ENCODE measurements at regions not wholly inside any gene's neighbourhood (a gene's known extent, or its start where the extent isn't known, plus 50 kb on each side); places are given as distances from the start of the nearest gene placed in this dataset.

GRCh38 chr1:69321311-69321710 lies 246.4 kb upstream of the LRRC7 start:
- no peak for DNase-seq
- Histone ChIP-seq H3K4me1 (no peaks in the 10 kb centered on the region), H3K27ac (no peak overlapping the region), H3K27me3 (no peaks in the 10 kb centered on the region), H3K9me3 (no peaks in the 10 kb centered on the region), H3K36me3 (no peaks in the 10 kb centered on the region), H3K4me3 (no peak overlapping the region)
- no peak for TF ChIP-seq CTCF (IDR thresholded peaks at IDR 0.05)
- intact Hi-C loops (cut with DNase I; ENCODE audit: low total_unique reads): no loop called here

DNA sequence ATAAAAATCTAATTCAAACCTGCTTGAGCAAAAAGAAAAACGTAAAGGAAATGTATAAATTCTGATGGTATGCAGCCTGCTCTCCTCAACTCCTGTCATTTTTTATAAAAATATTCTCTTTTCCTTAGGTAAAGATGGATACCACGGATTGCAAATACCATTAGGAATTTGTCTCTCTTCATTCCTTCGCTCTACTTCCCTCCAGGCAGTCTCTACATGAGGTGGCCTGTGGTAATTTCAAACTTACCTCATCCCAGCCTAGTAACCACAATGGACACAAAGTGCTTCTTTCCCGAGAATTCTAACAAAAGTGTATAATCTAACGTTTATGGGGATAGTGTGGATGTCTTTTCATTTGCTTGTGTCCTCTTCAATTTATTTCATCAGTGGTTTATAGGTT lies 239.5 kb upstream of the LRRC7 start:
- intact Hi-C loops (cut with DNase I; ENCODE audit: low total_unique reads): no loop called here
- no peak for TF ChIP-seq CTCF (IDR thresholded peaks at IDR 0.05)
- Histone ChIP-seq H3K36me3 (no peaks in the 10 kb centered on the region), H3K4me3 (no peak overlapping the region), H3K27me3 (no peaks in the 10 kb centered on the region), H3K9me3 (peaks cover 0 to 14% (median 0%) of the 10 kb centered on the region in 3 donors), H3K27ac (no peak overlapping the region), H3K4me1 (no peaks in the 10 kb centered on the region)
- DNase-seq: no peak

- no peak for TF ChIP-seq CTCF (IDR thresholded peaks at IDR 0.05)
- Histone ChIP-seq H3K9me3 (no peaks in the 10 kb centered on the region), H3K27ac (no peak overlapping the region), H3K36me3 (no peaks in the 10 kb centered on the region), H3K4me3 (no peak overlapping the region), H3K27me3 (no peaks in the 10 kb centered on the region), H3K4me1 (no peaks in the 10 kb centered on the region)
- intact Hi-C loops (cut with DNase I; ENCODE audit: low total_unique reads): no loop called here
- no peak for DNase-seq
These were observed 204.5 kb upstream of the LRRC7 start for GRCh38 chr1:69363236-69363635.

DNA sequence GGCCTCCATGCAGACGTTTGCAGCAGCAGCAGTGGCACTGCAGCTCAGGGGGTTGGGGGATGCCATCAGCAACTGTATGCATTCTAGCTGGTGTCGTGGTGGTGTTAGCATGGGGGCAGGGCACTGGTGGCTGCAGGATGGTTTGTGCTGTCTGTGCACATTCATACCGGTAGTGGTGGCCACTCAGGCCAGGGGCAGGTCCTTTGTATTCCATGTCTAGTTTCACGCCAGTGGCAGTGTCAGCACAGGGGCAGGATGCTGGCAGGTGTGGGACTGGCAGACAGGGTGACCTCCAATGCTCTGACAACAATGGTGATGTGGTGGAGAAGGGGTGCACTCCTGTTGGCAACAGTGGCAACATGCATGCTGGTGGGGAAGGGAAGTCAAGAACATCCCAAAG lies 194.2 kb upstream of the LRRC7 start:
- no peak for TF ChIP-seq CTCF (IDR thresholded peaks at IDR 0.05)
- Histone ChIP-seq H3K4me3 (no peak overlapping the region), H3K36me3 (no peaks in the 10 kb centered on the region), H3K4me1 (no peaks in the 10 kb centered on the region), H3K27me3 (no peaks in the 10 kb centered on the region), H3K9me3 (no peaks in the 10 kb centered on the region), H3K27ac (no peak overlapping the region)
- intact Hi-C loops (cut with DNase I; ENCODE audit: low total_unique reads): no loop called here
- DNase-seq: no peak

DNA sequence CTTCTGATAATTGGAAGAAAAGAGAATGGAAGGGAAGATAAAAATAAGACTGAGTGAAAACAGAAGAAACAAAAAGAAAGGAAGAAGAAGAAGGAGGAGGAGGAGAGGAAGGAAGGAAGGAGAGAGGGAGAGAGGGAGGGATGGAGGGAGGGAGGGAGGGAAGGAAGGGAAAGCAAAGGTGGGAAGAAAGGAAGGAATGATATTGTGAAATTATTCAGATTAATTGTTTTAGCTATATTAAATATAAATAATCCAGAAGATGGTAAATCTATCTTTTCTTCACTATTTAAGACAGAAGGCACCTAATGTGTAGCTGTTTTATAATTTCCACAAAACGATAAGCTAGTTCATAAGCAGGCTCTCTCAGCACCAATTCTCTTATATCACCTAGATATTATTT lies 191.3 kb upstream of the LRRC7 start:
- Histone ChIP-seq H3K27ac (no peak overlapping the region), H3K36me3 (no peaks in the 10 kb centered on the region), H3K27me3 (no peaks in the 10 kb centered on the region), H3K4me3 (no peak overlapping the region), H3K4me1 (no peaks in the 10 kb centered on the region), H3K9me3 (no peaks in the 10 kb centered on the region)
- intact Hi-C loops (cut with DNase I; ENCODE audit: low total_unique reads): no loop called here
- no peak for TF ChIP-seq CTCF (IDR thresholded peaks at IDR 0.05)
- DNase-seq: no peak

- Histone ChIP-seq H3K27me3 (no peaks in the 10 kb centered on the region), H3K27ac (no peak overlapping the region), H3K9me3 (no peaks in the 10 kb centered on the region), H3K36me3 (no peaks in the 10 kb centered on the region), H3K4me3 (no peak overlapping the region), H3K4me1 (no peaks in the 10 kb centered on the region)
- no peak for DNase-seq
- TF ChIP-seq CTCF (IDR thresholded peaks at IDR 0.05): no peak
- intact Hi-C loops (cut with DNase I; ENCODE audit: low total_unique reads): no loop called here
These were observed 190.2 kb upstream of the LRRC7 start for GRCh38 chr1:69377507-69377906.

Data from tibial artery (tissue), 4 donors.